GM13977 (cell line): ENCODE measurements at regions not wholly inside any gene's neighbourhood (a gene's known extent, or its start where the extent isn't known, plus 50 kb on each side); places are given as distances from the start of the nearest gene placed in this dataset.

Experiments
- DNase-seq: peaks from one replicate; pipeline ENCODE4 v3.0.0; 2012; ENCODE audit warnings: low spot score
- CTCF ChIP-seq: IDR thresholded peaks from 2 replicates; pipeline ENCODE4 v1.5.1; 2012; ENCODE audit warnings: mild to moderate bottlenecking, control low read depth; ENCODE audit not compliant: insufficient read depth; ENCODE audit errors: extremely low read depth, missing control alignments
- in situ Hi-C: fragments of 300-500 bp; cut with MboI; formaldehyde crosslinking; loops from one replicate; pipeline ENCODE4 v1.12.0; 2022; ENCODE audit warnings: low sequenced_read_pairs, low pct_unique_long_range_greater_than_20kb, mixed read lengths, inconsistent platforms; ENCODE audit not compliant: unreplicated experiment

- no peak for DNase-seq
- in situ Hi-C loops: no loop called here
Observed at GRCh38 chr12:89884952-89885351, 176.3 kb upstream of the ATP2B1 start.

GRCh38 chr12:89884416-89884898, 175.8 kb upstream of the ATP2B1 start:
- in situ Hi-C loops: no loop called here
- DNase-seq: no peak
- TF ChIP-seq CTCF: no peak

More at GRCh38 chr12:89884952-89885351, 176.3 kb upstream of the ATP2B1 start:
- no peak for TF ChIP-seq CTCF

- no peak for TF ChIP-seq CTCF
- DNase-seq: no peak
- in situ Hi-C loops: no loop called here
Observed at GRCh38 chr12:89883630-89884389, 175.2 kb upstream of the ATP2B1 start.

- no peak for DNase-seq
- in situ Hi-C loops: no loop called here
- TF ChIP-seq CTCF: no peak
Observed at GRCh38 chr12:89882792-89883191, 174.2 kb upstream of the ATP2B1 start.

- TF ChIP-seq CTCF: no peak
- peak; percentile 44 for DNase-seq
- in situ Hi-C loops: no loop called here
Observed at GRCh38 chr12:89882050-89882449, 173.4 kb upstream of the ATP2B1 start.

GRCh38 chr12:89880690-89881350, 172.2 kb upstream of the ATP2B1 start:
- in situ Hi-C loops: no loop called here
- DNase-seq: peak; percentile 58
- no peak for TF ChIP-seq CTCF
